Ovary (tissue), 3 donors: ENCODE measurements at regions not wholly inside any gene's neighbourhood (a gene's known extent, or its start where the extent isn't known, plus 50 kb on each side); places are given as distances from the start of the nearest gene placed in this dataset.

ENCODE experiments used
- EP300 ChIP-seq: sonication (generic); formaldehyde crosslinking; IDR thresholded peaks from one replicate; pipeline ENCODE4 v1.6.1; 2017; ENCODE audit warnings: antibody characterized with exemption
- POLR2A ChIP-seq: fragments of 450-650 bp; IDR thresholded peaks from one replicate; pipeline ENCODE4 v1.6.1; 2017; ENCODE audit warnings: antibody characterized with exemption, mild to moderate bottlenecking, moderate library complexity
- TF ChIP-seq, protein P1 (sequence below), 3 donors: fragments of 450-650 bp in 2 of 3; fragments of 200-600 bp in 1 of 3; IDR thresholded peaks; one replicate each; pipeline versions ENCODE4 v1.5.1 to v1.8.0; 2016 to 2022; ENCODE audit warnings: antibody characterized with exemption in 3 of 3, mild to moderate bottlenecking in 1 of 3
- donor health status: DM: no; HTN: no; CAD: no.

DNA sequence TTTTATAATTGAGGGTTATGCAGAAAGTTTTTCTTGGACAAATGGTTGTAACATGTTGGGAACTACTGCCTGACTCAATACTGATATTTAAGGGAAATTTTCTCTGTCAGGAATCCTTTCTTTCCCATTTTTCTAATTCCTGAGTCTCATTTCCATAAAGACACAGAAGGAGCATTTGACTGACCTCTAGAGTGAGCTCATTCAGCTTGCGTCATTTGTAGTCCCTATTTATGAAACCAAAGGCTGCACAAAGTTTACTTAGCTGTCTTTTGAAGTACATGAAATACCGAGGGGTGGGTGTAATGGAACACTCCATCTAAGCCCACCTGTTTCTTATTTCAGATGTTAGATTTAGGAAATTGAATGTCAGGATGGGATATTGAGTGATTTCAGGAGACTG, 359.5 kb upstream of the C11orf87 start:
- TF ChIP-seq, protein P1, sequence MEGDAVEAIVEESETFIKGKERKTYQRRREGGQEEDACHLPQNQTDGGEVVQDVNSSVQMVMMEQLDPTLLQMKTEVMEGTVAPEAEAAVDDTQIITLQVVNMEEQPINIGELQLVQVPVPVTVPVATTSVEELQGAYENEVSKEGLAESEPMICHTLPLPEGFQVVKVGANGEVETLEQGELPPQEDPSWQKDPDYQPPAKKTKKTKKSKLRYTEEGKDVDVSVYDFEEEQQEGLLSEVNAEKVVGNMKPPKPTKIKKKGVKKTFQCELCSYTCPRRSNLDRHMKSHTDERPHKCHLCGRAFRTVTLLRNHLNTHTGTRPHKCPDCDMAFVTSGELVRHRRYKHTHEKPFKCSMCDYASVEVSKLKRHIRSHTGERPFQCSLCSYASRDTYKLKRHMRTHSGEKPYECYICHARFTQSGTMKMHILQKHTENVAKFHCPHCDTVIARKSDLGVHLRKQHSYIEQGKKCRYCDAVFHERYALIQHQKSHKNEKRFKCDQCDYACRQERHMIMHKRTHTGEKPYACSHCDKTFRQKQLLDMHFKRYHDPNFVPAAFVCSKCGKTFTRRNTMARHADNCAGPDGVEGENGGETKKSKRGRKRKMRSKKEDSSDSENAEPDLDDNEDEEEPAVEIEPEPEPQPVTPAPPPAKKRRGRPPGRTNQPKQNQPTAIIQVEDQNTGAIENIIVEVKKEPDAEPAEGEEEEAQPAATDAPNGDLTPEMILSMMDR (IDR thresholded peaks at IDR 0.05) = no peak
- TF ChIP-seq EP300 = no peak
- no peak for TF ChIP-seq POLR2A
